H9 (cell line): ENCODE measurements at regions not wholly inside any gene's neighbourhood (a gene's known extent, or its start where the extent isn't known, plus 50 kb on each side); places are given as distances from the start of the nearest gene placed in this dataset.

ENCODE experiments used
- DNase-seq: peaks from one replicate; pipeline ENCODE4 v3.0.0-alpha.2; 2017
- H2AFZ ChIP-seq: one replicate; pipeline ENCODE4 v1.6.1; 2013; ENCODE audit warnings: mild to moderate bottlenecking, low read length, control low read depth, moderate library complexity
- H2AK5ac ChIP-seq: 2 replicates; pipeline ENCODE4 v1.6.1; 2013; ENCODE audit warnings: low read length, control low read depth, mixed read lengths; ENCODE audit not compliant: insufficient read length
- H2BK120ac ChIP-seq: one replicate; pipeline ENCODE4 v1.6.1; 2013; ENCODE audit warnings: low read depth, mild to moderate bottlenecking, low read length, control low read depth, inconsistent platforms; ENCODE audit not compliant: poor library complexity, severe bottlenecking
- H2BK12ac ChIP-seq: 2 replicates; pipeline ENCODE4 v1.6.1; 2013; ENCODE audit warnings: low read length, control low read depth, mixed read lengths, low read depth; ENCODE audit not compliant: insufficient read length
- H2BK15ac ChIP-seq: 2 replicates; pipeline ENCODE4 v1.6.1; 2013; ENCODE audit warnings: low read depth, low read length, control low read depth
- H2BK20ac ChIP-seq: one replicate; pipeline ENCODE4 v1.6.1; 2013; ENCODE audit warnings: low read depth, mild to moderate bottlenecking, low read length, control low read depth, inconsistent platforms; ENCODE audit not compliant: poor library complexity, severe bottlenecking
- H2BK5ac ChIP-seq: 2 replicates; pipeline ENCODE4 v1.6.1; 2013; ENCODE audit warnings: low read length, control low read depth, mixed read lengths; ENCODE audit not compliant: insufficient read length
- H3K14ac ChIP-seq: 2 replicates; pipeline ENCODE4 v1.6.1; 2013; ENCODE audit warnings: low read length, control low read depth; ENCODE audit not compliant: insufficient read depth
- H3K18ac ChIP-seq: 2 replicates; pipeline ENCODE4 v1.6.1; 2013; ENCODE audit warnings: low read depth, mild to moderate bottlenecking, mixed read lengths, low read length, control low read depth; ENCODE audit not compliant: insufficient read length
- H3K23ac ChIP-seq: 2 replicates; pipeline ENCODE4 v1.6.1; 2013; ENCODE audit warnings: low read length, control low read depth, mixed read lengths, low read depth; ENCODE audit not compliant: insufficient read length
- H3K23me2 ChIP-seq: 2 replicates; pipeline ENCODE4 v1.6.1; 2013; ENCODE audit warnings: low read depth, mild to moderate bottlenecking, mixed read lengths, low read length, control low read depth; ENCODE audit not compliant: insufficient read length, poor library complexity, severe bottlenecking
- H3K27ac ChIP-seq: 2 replicates; pipeline ENCODE4 v1.5.1; 2013; ENCODE audit warnings: low read length, control low read depth, mixed read lengths, low read depth; ENCODE audit not compliant: insufficient read length
- H3K27me3 ChIP-seq: 2 replicates; pipeline ENCODE4 v1.6.1; 2013; ENCODE audit warnings: low read length, control low read depth, inconsistent platforms; ENCODE audit not compliant: insufficient read depth
- H3K4ac ChIP-seq: 2 replicates; pipeline ENCODE4 v1.6.1; 2013; ENCODE audit warnings: low read depth, mild to moderate bottlenecking, control low read depth, inconsistent platforms, low read length, moderate library complexity
- H3K4me1 ChIP-seq: 2 replicates; pipeline ENCODE4 v1.6.1; 2013; ENCODE audit warnings: low read length, control low read depth, inconsistent platforms; ENCODE audit not compliant: insufficient read depth
- H3K4me2 ChIP-seq: 2 replicates; pipeline ENCODE4 v1.6.1; 2013; ENCODE audit warnings: low read length, control low read depth, mixed read lengths; ENCODE audit not compliant: insufficient read length, insufficient read depth
- H3K56ac ChIP-seq: 2 replicates; pipeline ENCODE4 v1.6.1; 2013; ENCODE audit warnings: low read depth, mild to moderate bottlenecking, mixed read lengths, low read length, control low read depth; ENCODE audit not compliant: insufficient read length
- H3K79me1 ChIP-seq: 2 replicates; pipeline ENCODE4 v1.6.1; 2013; ENCODE audit warnings: low read depth, mild to moderate bottlenecking, moderate library complexity, low read length, control low read depth, inconsistent platforms; ENCODE audit not compliant: insufficient read depth, poor library complexity, severe bottlenecking
- H3K79me2 ChIP-seq: 2 replicates; pipeline ENCODE4 v1.6.1; 2013; ENCODE audit warnings: low read length, control low read depth, inconsistent platforms; ENCODE audit not compliant: insufficient read depth
- H3K9ac ChIP-seq: 2 replicates; pipeline ENCODE4 v1.6.1; 2013; ENCODE audit warnings: low read length, control low read depth, mixed read lengths; ENCODE audit not compliant: insufficient read length; ENCODE audit errors: extremely low read depth
- H3K9me3 ChIP-seq: one replicate; pipeline ENCODE4 v1.6.1; 2013; ENCODE audit warnings: low read depth, low read length, inconsistent platforms; ENCODE audit not compliant: control insufficient read depth
- H3T11ph ChIP-seq: one replicate; pipeline ENCODE4 v1.6.1; 2013; ENCODE audit warnings: mild to moderate bottlenecking, low read length, control low read depth, inconsistent platforms
- H4K20me1 ChIP-seq: one replicate; pipeline ENCODE4 v1.6.1; 2013; ENCODE audit not compliant: control insufficient read depth, insufficient read length, insufficient read depth
- H4K5ac ChIP-seq: 2 replicates; pipeline ENCODE4 v1.6.1; 2013; ENCODE audit warnings: low read depth, mild to moderate bottlenecking, mixed read lengths, low read length, control low read depth; ENCODE audit not compliant: insufficient read length
- H4K8ac ChIP-seq: replicated peaks from 2 replicates; pipeline ENCODE4 v1.6.1; 2013; ENCODE audit warnings: low read length, control low read depth, mixed read lengths, low read depth; ENCODE audit not compliant: insufficient read length
- H4K91ac ChIP-seq: 2 replicates; pipeline ENCODE4 v1.6.1; 2013; ENCODE audit warnings: low read depth, mild to moderate bottlenecking, moderate library complexity, mixed read lengths, low read length, control low read depth; ENCODE audit not compliant: insufficient read length
- H3K27ac Mint-ChIP-seq, 3 experiments: 2 replicates in 2 of 3; 3 replicates in 1 of 3; pipeline ENCODE4 v1.8.0; 2020 to 2021; ENCODE audit warnings: mixed read lengths in 3 of 3, mild to moderate bottlenecking in 1 of 3, moderate library complexity in 1 of 3
- H3K27me3 Mint-ChIP-seq: 2 replicates; pipeline ENCODE4 v1.8.0; 2021; ENCODE audit warnings: low read depth, mild to moderate bottlenecking, moderate library complexity, mixed read lengths
- H3K36me3 Mint-ChIP-seq, 3 experiments: 2 replicates in 2 of 3; 3 replicates in 1 of 3; pipeline ENCODE4 v1.8.0; 2020 to 2021; ENCODE audit warnings: low read depth in 3 of 3, mixed read lengths in 3 of 3; ENCODE audit not compliant: insufficient read depth in 1 of 3
- H3K4me1 Mint-ChIP-seq, 2 experiments: 2 replicates each; pipeline ENCODE4 v1.8.0; 2020; ENCODE audit warnings: mixed read lengths in 2 of 2
- H3K4me3 Mint-ChIP-seq, 2 experiments: 2 replicates in 1 of 2; 3 replicates in 1 of 2; pipeline ENCODE4 v1.8.0; 2020 to 2021; ENCODE audit warnings: mild to moderate bottlenecking in 2 of 2, mixed read lengths in 2 of 2, moderate library complexity in 1 of 2
- H3K9me3 Mint-ChIP-seq, 2 experiments: 2 replicates in 1 of 2; 3 replicates in 1 of 2; pipeline ENCODE4 v1.8.0; 2020; ENCODE audit warnings: mild to moderate bottlenecking in 2 of 2, mixed read lengths in 2 of 2, moderate library complexity in 1 of 2
- WGBS: extraction: QIAGEN DNeasy Blood & Tissue Kit; methylation state at CpG from one replicate; pipeline ENCODE4 v1.1.7; 2013; ENCODE audit warnings: missing lambda C conversion rate, low lambda C conversion rate, mixed read lengths; ENCODE audit not compliant: insufficient read length; ENCODE audit errors: extremely low coverage; 5-methylcytosine and 5-hydroxymethylcytosine counted together
- TF ChIP-seq, protein P1 (sequence below): fragments of 200-600 bp; sonication (generic); conservative IDR thresholded peaks from 3 replicates; pipeline ENCODE4 v1.8.0; 2021; ENCODE audit warnings: antibody characterized with exemption, mild to moderate bottlenecking

DNA sequence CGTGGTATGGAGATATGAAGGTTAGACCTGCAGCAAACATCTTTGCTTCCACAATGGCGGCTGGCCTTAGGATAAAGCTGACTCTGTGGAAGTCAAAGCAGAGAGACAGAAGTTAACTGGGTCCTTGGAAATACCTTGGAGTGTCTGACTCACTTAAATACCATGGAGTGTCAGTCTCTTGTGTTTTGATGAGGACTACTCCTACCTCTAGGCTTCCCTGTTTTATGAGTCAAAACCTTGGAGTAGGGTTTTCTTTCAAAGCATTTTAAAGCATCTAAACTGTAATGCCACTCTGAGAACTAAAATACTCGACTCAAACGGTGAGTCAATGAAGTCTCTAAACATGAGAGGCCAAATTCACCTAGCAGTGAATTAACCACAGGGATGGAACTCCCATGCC lies 329.1 kb downstream of the SAMD5 start:
- Histone ChIP-seq H3K4ac (no peak overlapping the region), H3T11ph (no peak overlapping the region), H2BK20ac (no peak overlapping the region), H3K27ac (no peak overlapping the region), H3K9me3 (no peaks in the 10 kb centered on the region), H3K18ac (no peak overlapping the region), H4K91ac (no peak overlapping the region), H2AK5ac (no peak overlapping the region), H4K8ac (no peak overlapping the region), H3K23me2 (no peaks in the 10 kb centered on the region), H3K27me3 (no peaks in the 10 kb centered on the region), H2BK12ac (no peak overlapping the region), H3K4me2 (no peak overlapping the region), H3K56ac (no peak overlapping the region), H3K9ac (no peak overlapping the region), H3K23ac (no peak overlapping the region), H3K79me2 (no peaks in the 10 kb centered on the region), H2AFZ (no peak overlapping the region), H2BK120ac (no peak overlapping the region), H4K5ac (no peak overlapping the region), H3K79me1 (no peaks in the 10 kb centered on the region), H2BK15ac (no peak overlapping the region), H3K4me1 (no peaks in the 10 kb centered on the region), H4K20me1 (no peaks in the 10 kb centered on the region), H3K14ac (no peak overlapping the region), H2BK5ac (no peak overlapping the region)
- H3K36me3 Mint-ChIP-seq: no peaks in the 10 kb centered on the region
- no peaks in the 10 kb centered on the region; the same call in 1 of the 2 replicates for H3K27me3 Mint-ChIP-seq
- H3K27ac Mint-ChIP-seq: no peak overlapping the region
- no CpG with 5 or more reads among the region's 4 CpGs for WGBS
- no peak overlapping the region for H3K4me3 Mint-ChIP-seq
- no peaks in the 10 kb centered on the region for H3K4me1 Mint-ChIP-seq
- no peaks in the 10 kb centered on the region; a peak in 1 of 5 replicates for H3K9me3 Mint-ChIP-seq
- no peak for DNase-seq
- TF ChIP-seq, protein P1, sequence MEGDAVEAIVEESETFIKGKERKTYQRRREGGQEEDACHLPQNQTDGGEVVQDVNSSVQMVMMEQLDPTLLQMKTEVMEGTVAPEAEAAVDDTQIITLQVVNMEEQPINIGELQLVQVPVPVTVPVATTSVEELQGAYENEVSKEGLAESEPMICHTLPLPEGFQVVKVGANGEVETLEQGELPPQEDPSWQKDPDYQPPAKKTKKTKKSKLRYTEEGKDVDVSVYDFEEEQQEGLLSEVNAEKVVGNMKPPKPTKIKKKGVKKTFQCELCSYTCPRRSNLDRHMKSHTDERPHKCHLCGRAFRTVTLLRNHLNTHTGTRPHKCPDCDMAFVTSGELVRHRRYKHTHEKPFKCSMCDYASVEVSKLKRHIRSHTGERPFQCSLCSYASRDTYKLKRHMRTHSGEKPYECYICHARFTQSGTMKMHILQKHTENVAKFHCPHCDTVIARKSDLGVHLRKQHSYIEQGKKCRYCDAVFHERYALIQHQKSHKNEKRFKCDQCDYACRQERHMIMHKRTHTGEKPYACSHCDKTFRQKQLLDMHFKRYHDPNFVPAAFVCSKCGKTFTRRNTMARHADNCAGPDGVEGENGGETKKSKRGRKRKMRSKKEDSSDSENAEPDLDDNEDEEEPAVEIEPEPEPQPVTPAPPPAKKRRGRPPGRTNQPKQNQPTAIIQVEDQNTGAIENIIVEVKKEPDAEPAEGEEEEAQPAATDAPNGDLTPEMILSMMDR: no peak
